Psoas muscle (tissue), 7 donors: ENCODE measurements at regions not wholly inside any gene's neighbourhood (a gene's known extent, or its start where the extent isn't known, plus 50 kb on each side); places are given as distances from the start of the nearest gene placed in this dataset.

ENCODE experiments used
- ATAC-seq, 4 donors: fragments of 200-7000 bp; cut with Tn5 transposase; one replicate each; pipeline ENCODE4 v1.9.1; 2020; ENCODE audit warnings: moderate library complexity in 3 of 4, mild to moderate bottlenecking in 2 of 4
- DNase-seq, 2 donors: peaks; one replicate each; pipeline ENCODE4 v3.0.0-alpha.2; 2020
- H3K27ac ChIP-seq: fragments of 200-600 bp; one replicate; pipeline ENCODE4 v1.8.0; 2022
- H3K27me3 ChIP-seq, 3 donors: fragments of 200-600 bp in 1 of 3; one replicate each; pipeline versions ENCODE4 v1.6.1 to v1.8.0; 2013 to 2022; ENCODE audit warnings: low read length in 2 of 3, mild to moderate bottlenecking in 2 of 3, moderate library complexity in 1 of 3; ENCODE audit not compliant: insufficient read depth in 3 of 3
- H3K36me3 ChIP-seq, 2 donors: fragments of 200-600 bp in 1 of 2; one replicate each; pipeline versions ENCODE4 v1.6.1 to v1.8.0; 2013 to 2022; ENCODE audit warnings: low read depth in 1 of 2, mild to moderate bottlenecking in 1 of 2, moderate library complexity in 1 of 2; ENCODE audit not compliant: insufficient read depth in 1 of 2
- H3K4me1 ChIP-seq: fragments of 200-600 bp; one replicate; pipeline ENCODE4 v1.8.0; 2022
- H3K4me3 ChIP-seq: fragments of 200-600 bp; one replicate; pipeline ENCODE4 v1.8.0; 2022; ENCODE audit warnings: mild to moderate bottlenecking
- H3K9me3 ChIP-seq: fragments of 200-600 bp; one replicate; pipeline ENCODE4 v1.8.0; 2022
- CTCF ChIP-seq: fragments of 200-600 bp; IDR thresholded peaks from one replicate; pipeline ENCODE4 v1.8.0; 2022; ENCODE audit warnings: antibody characterized with exemption
- WGBS, 3 donors: extraction: QIAGEN DNeasy Blood & Tissue Kit; methylation state at CpG; one replicate each; pipeline versions ENCODE4 v1.1.6 to v1.1.7; 2013; 5-methylcytosine and 5-hydroxymethylcytosine counted together
- intact Hi-C, 2 donors: fragments of 100-400 bp; cut with DNase I; formaldehyde crosslinking; loops; one replicate each; pipeline versions ENCODE4 v1.11.0 to v1.14.2; 2022
- donor health status: healthy with polysubstance abuse.
- donor health status: DM: no; HTN: no; CAD: no; lungs with moderate emphysema.
- donor health status: Bipolar disorder and iron deficiency.
- donor health status: healthy.
- donor health status: DM: yes; HTN: yes; CAD: no.
- donor health status: DM: no; HTN: no; CAD: no.
- donor health status: DM: yes; HTN: yes; CAD: no.

GRCh38 chr4:110710070-110710469, 87.2 kb upstream of the PITX2 start:
- Histone ChIP-seq H3K9me3 (no peaks in the 10 kb centered on the region), H3K27ac (no peak overlapping the region), H3K4me1 (no peaks in the 10 kb centered on the region), H3K27me3 (no peaks in the 10 kb centered on the region), H3K36me3 (no peaks in the 10 kb centered on the region), H3K4me3 (no peak overlapping the region)
- no peak for ATAC-seq
- TF ChIP-seq CTCF = no peak
- intact Hi-C loops = no loop called here
- no peak for DNase-seq
- 91 to 97% (median 95%) methylated on average over 2 of the region's 2 CpGs for WGBS, 3 donors

- no peaks in the 10 kb centered on the region for H3K4me1 ChIP-seq
- H3K9me3 ChIP-seq = no peaks in the 10 kb centered on the region
- DNase-seq = no peak
- no peaks in the 10 kb centered on the region for H3K27me3 ChIP-seq
- no peak overlapping the region for H3K4me3 ChIP-seq
- no peak for TF ChIP-seq CTCF
- H3K36me3 ChIP-seq = no peaks in the 10 kb centered on the region
- ATAC-seq = no peak
- no peak overlapping the region for H3K27ac ChIP-seq
- 60 to 74% (median 61%) methylated on average over 3 of the region's 3 CpGs for WGBS, 3 donors
- intact Hi-C loops = no loop called here
These were observed 89.6 kb upstream of the PITX2 start for GRCh38 chr4:110712486-110712885.

GRCh38 chr4:110730318-110730717, 107.4 kb upstream of the PITX2 start:
- DNase-seq (no peak), ATAC-seq (no peak)
- no peak overlapping the region for H3K27ac ChIP-seq
- WGBS, 3 donors = 86 to 90% (median 88%) methylated on average over 3 of the region's 3 CpGs
- intact Hi-C loops = no loop called here
- H3K4me1 ChIP-seq = no peaks in the 10 kb centered on the region
- TF ChIP-seq CTCF = no peak
- H3K9me3 ChIP-seq = no peaks in the 10 kb centered on the region
- peaks cover 0 to 3% (median 0%) of the 10 kb centered on the region in 3 donors for H3K27me3 ChIP-seq
- no peak overlapping the region for H3K4me3 ChIP-seq
- H3K36me3 ChIP-seq = no peaks in the 10 kb centered on the region

GRCh38 chr4:110733901-110734300, 111.0 kb upstream of the PITX2 start:
- H3K27ac ChIP-seq = no peak overlapping the region
- no peak for ATAC-seq
- DNase-seq = no peak

More at GRCh38 chr4:110733901-110734300, 111.0 kb upstream of the PITX2 start:
- Histone ChIP-seq H3K9me3 (no peaks in the 10 kb centered on the region), H3K36me3 (no peaks in the 10 kb centered on the region), H3K27me3 (no peaks in the 10 kb centered on the region), H3K4me3 (no peak overlapping the region), H3K4me1 (no peaks in the 10 kb centered on the region)
- no peak for TF ChIP-seq CTCF
- intact Hi-C loops = no loop called here
- WGBS, 3 donors = 76 to 81% (median 77%) methylated on average over 4 of the region's 4 CpGs
